ENCODE measurements at regions not wholly inside any gene's neighbourhood (a gene's known extent, or its start where the extent isn't known, plus 50 kb on each side); places are given as distances from the start of the nearest gene placed in this dataset.
A peak's percentile ranks its signal among the peaks of the same experiment; 100 is the strongest.
"Not testable (repeated sequence)": the region's sequence is repeated elsewhere in the genome, so short reads cannot be mapped to it uniquely, and the experiment has no call there.

DNA sequence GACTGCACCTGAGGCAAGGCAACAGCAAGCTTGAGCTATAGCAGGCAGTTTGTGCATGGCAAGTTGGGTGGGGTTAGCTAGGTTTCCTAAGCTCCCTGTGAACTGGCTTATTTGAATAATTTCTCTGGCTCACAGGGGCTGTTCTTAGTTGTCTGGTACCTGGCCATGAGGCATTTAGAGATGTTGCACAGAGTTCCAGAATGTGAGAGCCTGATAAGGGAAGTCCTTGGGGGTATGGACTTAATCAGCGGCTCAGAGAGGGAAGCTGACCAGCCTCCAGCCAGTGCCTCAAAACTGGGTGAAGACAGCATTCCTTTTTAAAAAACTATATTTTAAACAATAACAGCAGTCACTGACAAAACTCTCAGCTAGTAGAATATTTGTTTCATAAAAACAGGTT, 307.4 kb downstream of the FZD1 start:
- DNase-seq, result no peak

DNA sequence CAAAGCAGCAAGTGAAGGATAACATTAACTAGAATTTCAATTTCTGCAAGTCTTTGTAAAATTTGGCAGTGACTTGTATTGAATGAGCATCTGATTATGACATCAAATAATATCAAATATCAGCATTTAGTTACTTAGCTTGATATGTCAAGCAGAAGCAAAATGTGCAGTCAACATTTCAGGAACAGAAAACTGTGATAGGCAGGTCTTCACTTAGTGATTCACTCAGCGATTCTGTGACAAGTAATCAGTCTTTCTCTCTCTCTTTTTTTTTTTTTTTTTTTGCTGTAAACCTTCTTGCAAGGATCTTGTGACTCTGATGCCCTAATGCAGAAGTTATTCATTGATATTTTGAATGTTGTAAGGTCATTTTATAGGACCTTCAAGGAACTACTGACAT, 307.1 kb downstream of the MTERF1 start:
- no peak for DNase-seq

DNA sequence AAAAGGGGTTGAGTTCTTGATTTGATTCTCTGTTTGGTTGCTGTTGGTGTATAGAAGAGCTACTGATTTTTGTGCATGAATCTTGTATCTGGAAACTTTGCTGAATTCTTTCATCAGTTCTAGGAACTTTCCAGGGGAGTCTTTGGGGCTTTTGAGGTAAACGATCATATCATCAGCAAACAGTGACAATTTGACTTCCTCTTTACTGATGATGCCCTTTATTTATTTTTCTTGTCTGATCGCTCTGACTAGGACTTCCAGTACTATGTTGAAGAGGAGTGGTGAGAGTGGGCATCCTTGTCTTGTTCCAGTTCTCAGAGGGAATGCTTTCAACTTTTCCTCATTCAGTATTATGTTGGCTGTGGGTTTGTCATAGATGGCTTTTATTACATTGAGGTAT, 304.0 kb downstream of the MTERF1 start:
- not testable (repeated sequence) for DNase-seq

DNA sequence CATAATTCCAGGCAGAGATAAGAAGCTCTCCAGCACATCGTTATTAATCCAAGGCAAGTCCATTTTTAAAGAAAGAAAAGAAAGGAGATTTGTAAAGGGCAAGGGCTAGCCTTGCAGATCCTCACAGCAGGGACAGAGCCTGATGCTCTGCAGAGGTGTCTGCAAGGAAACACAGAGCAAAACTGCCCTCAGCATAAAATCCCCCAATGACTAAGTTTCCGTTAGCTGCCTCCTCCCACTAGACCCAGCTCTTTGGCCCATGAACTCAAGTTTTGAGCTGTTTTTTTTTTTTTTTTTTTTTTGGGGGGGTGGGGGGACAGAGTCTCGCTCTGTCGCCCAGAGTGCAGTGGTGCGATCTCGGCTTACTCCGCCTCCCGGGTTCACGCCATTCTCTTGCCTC, 300.7 kb downstream of the MTERF1 start:
- DNase-seq, result no peak

DNA sequence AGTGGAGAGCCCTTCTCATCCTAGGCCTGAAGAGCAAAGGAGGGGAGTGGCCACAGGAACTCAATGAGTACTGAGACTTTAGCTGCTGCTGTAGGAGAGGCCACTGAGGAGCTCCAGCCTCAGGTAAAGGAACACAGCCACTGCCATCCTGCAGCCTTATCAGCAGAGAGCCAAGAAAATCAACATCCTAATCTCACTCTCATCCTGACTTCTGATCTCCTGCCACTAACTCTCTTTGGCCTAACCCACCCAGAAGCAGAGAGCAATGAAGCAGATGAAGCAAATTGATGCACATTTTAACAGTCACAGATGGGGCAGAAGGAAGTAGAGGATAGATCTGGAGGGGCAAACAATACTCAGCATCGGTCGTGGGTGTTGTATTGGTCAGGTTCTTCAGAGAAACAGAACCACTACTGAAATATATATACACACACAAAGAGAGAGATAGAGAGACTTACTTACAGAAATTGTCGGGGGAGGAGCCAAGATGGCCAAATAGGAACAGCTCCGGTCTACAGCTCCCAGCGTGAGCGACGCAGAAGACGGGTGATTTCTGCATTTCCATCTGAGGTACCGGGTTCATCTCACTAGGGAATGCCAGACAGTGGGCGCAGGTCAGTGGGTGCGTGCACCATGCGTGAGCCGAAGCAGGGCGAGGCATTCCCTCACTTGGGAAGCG, 297.6 kb downstream of the MTERF1 start:
- DNase-seq, result no peak

DNA sequence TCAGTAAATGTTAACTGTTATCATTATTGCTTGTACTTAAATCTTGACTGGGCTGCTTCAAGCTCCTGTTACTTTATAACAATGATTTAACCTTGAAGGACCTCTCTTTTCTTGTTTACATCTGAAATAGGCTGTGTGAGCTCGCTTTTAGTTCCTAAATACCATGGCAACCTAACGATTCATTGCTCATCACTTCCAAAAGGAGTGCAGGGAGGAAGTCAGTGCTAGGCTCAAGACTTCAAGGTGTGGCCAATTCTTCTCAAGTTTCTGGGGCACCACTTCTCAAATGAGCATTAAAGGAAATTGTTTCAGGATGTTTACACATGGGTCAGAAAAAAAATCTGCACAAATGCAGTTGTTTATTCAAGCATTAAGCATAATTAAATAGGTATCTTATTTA, 284.2 kb downstream of the MTERF1 start:
- peak in 1 of 2 experiments; percentile 31 for DNase-seq

DNA sequence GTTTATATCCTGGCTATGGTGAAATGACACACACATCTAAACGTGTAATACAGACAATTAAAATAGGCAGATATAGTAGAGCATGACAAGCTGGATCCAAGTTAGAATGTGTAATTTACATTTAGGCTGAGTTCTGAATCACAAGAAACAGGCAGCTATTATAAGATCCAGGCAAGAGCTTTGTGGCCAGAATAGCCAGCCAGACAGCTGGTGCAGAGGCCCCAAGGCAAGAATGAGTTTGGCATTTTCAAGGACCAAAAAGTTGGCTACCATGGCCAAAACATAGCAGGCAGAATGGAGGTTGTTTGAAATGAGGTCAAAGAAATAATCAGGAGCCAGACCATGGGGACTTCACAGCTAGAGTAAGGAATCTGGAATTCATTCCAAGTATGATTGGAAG, 281.7 kb downstream of the MTERF1 start:
- no peak for DNase-seq

DNA sequence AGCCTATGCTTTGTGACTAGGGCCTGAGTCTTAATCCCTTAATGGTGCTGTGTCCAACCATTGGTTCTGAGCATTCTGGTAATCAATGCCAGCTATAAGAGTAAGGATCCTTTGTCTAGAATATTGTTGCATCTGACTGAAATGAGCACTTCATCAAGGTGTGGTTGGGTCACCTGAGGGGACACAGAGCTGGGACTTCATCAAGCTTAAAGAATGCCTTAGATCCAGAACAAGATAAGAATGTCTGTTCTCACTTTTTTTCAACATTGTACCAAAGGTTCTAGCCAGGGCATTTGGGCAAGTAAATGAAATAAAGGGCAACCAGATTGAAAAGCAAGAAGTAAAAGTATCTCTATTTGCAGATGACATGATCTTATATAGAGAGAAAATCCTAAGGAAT, 280.4 kb downstream of the MTERF1 start:
- DNase-seq, result no peak

DNA sequence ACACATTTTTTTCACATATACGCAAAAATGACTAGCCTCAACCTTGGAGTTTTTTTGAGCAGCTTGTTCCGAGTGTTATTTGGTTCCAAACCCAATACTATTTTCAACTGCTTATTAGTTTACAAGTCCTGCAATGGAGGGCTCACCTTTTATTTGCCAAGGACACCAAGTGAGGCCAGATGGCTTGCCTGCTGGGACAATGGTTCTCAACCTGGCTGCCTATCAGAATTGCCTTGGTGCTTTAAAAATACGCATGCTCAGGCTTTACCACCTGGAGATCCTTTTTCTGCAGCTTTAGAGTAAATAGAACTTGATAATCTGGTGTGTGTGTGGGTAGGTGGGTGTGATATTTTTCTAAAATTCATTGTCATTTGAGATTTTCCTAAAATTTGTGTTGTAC, 276.8 kb downstream of the MTERF1 start:
- peak; percentile 5 to 72 for DNase-seq

DNA sequence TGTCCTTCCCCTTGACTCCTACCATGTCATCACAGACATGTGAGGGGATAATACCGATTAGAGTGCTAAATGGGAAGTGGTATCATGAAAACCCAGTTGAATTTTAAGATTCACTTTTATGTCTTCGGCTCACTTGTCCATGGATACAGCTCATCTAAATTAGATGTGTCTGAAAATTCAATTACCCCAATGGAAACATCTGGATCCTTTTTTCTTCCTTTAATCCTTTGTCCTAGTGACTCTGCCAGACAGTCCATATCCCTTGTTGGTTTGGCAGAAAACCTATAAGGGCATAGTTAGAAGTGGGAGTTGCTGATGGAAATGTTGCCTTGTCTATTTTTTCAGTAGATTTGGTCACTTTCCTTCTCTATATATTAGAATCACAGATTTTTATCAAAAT, 271.9 kb downstream of the MTERF1 start:
- no peak for DNase-seq

DNA sequence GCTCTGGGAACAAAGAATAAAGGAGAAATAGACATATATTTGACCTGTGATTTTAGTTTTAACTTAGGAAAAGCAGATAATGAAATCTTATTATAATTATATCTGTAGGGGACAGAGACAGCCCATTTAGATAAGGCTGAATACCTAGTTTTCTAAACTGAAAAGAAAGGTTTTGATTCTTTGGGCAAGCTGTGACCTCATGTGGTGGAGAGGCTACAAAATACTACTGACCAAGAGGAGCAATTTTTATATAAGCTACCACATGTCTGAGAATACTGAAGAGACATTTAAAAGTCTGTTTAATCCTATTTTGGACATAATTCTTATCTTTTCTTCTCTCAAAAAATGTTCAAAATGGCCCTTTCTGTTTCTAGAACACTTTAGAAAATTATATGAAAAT, 271.0 kb downstream of the MTERF1 start:
- no peak for DNase-seq

DNA sequence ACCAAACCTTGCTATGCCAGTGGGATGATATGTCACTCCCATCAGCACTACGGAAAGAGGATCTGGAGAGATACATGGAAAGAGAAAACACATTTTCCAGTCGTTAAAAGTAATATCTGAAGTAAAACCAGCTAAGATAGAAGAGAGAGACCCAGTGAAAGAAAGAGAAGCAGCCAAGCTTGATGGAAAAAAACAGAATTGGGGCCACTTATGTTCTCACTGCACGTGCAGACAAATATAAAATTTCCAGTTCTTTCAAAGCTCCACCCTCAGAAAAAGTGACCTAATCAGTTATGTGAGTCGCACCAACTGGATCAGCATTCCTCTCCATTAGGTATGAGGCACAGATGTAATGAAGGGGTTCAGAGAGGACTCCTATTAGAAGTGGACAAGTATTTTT, 266.1 kb downstream of the MTERF1 start:
- no peak for DNase-seq

DNA sequence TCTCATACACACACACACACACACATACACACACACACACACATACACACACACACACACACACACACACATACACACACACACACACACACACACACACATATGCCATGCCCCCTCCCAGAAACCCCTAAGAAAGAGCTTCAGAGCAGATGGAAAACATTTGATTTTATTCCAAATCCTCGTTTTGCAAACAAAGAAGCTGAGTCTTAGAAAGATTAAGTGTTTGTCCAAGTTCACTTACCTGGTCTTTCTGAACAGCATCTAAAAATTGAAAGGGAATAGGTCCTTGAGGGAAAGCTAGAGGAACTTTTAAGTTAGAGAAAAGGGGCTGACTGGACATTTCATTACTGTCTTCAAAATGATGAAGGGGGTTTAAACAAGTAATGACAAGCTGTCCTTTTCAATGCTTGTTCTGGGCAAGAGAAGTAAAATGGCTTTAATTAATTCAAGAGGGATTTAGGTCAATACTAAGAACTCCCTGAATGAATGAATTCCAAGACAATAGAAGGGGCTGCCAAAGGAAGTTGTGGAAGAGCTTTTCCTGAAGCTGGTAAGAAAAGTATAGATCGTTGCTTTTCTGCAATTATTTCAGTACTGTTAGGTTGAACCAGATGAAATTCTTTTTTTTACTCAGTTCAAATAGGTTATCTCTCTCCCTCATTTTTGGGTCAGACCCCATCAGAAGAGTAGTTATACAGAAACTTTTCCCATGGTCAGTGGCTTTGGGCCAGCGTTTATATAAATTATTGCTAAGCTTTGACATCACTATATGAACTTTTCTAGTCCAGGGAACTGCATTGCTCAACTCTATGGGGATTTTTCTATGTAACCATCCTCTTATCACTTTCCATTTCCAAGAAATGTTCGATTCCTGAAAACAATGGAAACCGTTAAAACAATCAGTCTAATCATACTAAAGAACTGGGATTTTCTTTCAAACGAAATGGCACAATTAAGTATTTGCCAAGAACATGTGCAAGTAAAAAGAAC, 261.4 kb downstream of the MTERF1 start:
- DNase-seq, result no peak

DNA sequence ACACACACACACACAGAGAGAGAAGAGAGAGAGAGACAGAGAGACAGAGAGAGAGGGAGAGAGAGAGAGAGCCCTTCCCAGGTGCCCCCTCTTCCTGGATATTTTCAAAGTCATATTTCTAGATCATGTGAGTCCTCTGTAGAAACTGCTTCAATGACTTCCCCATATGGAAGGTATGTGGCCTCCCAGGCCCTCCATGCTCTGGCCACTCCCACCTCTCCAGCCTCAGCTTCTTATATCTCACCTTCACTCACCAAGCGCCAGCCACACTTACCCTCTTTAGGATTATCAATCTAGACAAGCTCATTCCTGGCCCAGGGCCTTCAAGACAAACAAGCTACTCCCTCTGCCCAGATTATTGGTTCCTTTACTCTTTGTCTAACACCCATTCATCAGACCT, 259.7 kb downstream of the MTERF1 start:
- DNase-seq, result no peak

DNA sequence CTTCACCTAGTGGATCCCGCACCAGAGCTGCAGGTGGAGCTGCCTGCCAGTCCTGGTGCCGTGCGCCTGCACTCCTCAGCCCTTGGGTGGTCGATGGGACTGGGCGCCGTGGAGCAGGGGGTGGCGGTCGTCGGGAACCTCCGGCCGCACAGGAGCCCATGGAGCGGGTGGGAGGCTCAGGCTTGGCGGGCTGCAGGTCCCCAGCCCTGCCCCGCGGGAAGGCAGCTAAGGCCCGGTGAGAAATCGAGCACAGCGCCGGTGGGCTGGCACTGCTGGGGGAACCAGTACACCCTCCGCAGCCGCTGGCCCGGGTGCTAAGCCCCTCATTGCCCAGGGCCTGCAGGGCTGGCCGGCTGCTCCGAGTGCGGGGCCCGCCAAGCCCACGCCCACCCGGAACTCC, 253.2 kb downstream of the MTERF1 start:
- DNase-seq, result not testable (repeated sequence)

DNA sequence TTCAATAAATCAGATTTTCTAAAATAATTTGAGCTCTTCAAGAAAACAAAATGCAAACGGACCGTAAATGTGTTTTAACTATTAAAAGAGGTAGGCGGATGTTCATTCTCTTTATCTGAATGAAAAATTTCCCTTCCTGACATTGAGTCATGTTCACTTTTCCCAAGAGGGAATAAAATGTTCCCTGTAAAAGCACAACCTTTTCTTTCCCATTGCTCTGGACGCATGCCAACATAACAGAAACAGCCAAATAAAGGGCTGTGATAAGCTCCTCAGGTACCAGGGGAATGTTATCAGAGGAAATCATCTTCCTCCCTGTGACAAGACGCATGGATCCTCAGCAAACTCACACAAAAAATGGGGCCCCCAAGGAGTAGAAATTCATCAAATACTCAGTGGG, 251.8 kb downstream of the MTERF1 start:
- DNase-seq, result no peak

DNA sequence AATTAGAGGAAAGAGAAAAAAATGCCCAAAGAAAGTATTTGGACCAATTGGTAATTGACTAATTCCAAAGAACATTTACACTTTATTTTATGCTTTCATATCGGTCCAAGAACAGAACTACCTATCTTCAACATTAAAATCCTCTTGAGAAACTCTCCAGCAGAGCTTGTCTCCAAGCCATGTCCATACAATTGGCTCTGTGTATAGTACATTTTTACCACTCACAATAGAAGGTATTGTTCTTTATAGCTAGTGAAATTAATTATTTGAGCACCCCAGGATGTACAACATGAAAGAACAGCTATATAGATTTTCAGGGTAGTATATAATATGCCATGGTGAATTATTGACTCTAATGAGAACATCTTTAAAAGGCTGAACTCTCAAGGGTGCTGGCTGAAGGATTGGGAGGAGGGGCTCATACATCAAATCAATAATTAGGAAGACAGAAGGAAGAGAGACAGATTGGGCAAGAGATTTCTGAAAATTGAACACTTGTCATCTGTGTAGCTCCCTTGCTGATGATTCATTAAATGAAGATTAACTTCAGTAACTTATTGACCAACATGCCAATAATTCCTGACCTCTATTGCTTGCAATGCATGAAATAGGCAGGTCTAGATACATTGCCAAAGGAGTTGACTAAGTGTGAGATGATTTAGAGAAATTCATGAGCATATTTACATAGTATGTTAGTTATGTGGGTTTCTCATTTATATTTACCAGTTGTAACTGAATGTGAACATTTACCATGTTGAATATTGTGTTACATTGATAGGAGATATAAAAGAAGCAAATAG, 249.7 kb downstream of the MTERF1 start:
- no peak for DNase-seq

DNA sequence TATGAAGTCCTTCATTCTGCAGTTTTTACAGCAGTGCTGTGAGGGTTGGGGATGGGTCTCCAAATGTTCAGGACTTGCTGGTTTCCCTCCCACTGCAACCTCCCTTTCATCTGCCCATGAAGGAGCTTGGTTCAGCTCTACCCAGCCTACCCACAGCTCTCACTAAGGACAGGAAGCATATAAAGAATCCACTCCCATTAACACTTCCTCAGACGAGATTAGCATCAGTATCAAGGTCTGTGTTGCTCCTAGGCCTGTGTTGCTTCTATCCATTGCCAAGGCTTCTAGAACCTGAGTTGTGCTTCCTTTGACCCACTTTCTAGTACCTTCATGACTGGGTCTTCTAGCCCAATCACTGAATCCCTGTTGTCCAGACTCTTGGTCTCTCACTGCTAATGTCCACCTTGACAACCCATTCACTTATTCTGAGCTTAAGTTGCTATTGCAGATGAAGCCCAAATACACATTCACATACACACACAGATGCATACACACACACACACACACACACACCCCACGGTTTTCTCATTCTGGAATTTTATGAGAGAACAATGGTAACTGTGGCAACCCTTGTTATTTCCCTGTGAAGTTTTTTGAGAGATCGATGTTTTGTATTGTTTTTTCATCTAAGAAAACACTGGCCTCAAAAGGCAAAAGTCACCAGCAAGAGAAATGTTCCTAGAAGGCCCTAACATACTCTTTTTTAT, 248.1 kb downstream of the MTERF1 start:
- DNase-seq, result no peak

DNA sequence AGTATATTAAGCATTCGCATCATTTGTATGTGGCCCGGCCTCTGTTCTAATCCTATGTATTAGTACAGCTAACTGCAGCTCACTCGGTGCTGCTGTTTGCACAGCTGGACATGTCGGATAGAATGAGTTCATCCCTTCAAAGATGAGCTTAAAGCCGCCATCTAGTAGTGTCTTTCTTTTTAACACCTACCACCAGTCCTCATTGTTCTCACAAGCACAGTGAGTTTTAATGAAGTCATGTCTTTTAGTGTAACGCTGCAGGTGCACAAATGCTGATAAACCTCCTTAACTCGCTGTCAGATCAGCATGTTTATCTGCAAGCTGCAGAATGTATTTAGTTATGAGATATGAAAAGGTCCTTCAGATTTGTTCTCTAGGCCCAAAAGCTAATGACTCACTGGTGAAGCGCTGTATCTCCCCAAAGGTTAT, 247.5 kb downstream of the MTERF1 start:
- peak in 1 of 2 experiments; percentile 59 for DNase-seq

DNA sequence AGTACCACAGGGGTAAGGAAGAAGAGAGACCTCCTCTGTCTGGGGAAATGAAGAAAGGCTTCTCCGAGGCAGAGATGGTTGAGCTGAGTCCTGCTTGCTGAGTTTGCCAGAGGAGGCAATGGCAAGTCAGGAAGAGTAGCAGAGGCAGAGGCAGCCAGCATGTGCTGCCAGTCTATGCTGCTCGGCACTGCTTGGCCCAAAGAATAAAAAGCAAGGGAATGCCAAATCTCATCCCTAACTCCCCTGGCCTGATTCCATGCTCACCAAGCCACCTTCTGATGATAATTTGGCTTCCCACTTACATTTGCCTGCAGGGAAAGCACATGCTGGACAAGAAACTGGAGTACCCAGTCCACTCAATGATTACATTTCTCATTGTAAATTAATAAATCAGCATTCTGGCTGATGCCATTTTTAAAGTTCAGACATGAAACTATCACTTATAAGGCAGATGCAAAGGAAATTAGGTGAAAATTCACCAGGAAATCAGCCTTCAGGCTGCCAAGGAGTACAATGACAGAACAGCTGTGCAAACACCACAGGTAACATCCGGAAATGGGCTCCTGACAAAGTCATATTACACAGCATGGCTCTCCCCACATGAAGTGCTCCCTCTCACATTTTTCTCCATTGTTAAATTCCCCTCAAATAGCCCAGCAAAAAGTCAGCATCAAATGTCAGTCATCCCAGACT, 245.9 kb downstream of the MTERF1 start:
- peak; percentile 99 to 100 for DNase-seq

DNA sequence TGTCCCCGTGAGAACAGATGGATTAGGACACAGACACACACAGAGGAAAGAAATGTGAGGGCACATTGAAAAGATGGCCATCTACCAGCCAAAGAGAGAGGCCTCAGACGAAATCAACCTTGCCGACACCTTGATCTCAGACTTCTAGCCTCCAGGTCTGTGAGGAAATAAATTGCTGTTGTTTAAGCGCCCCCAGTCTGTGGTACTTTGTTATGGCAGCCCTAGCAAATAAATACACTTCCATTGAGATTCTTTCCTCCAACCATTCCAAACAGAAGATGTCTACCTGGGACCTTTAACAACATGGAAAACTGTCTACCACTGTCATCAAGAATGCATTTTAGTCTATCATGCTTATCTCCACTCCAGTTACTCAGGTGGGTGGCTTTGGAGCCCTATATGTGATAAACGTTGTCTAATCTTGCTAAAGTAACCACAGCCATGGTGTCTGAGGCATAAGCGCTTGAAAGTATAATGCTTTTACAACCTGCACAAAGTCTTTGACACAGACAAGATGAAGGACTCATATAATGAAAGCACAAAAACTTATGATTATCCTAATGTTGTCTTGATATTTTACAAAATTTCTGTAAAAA, 244.3 kb downstream of the MTERF1 start:
- DNase-seq, result peak; percentile 13 to 55

DNA sequence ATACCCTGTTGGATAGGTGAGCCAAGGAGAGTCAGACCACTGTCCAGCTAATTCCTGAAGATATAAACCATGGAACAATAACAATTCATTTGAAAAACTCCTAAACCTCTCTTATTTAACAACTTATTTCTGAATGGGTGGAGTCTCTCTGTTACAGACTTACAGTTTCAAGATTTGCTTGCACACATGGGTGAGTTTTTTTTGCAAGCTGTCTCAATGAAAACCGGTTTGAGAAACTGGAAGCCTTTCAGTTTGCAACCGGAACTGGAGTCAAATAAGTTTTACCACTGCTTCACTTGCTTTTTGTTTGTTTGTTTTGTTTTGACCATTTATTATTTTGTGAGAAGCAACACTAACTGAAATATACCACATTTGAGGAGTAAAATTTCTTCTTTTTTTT, 243.8 kb downstream of the MTERF1 start:
- DNase-seq, result no peak

All from NCI-H2081 (cell line).